Prostate gland (tissue), 2 donors: ENCODE measurements at regions not wholly inside any gene's neighbourhood (a gene's known extent, or its start where the extent isn't known, plus 50 kb on each side); places are given as distances from the start of the nearest gene placed in this dataset.

Experiments
- DNase-seq: peaks from one replicate; pipeline ENCODE4 v3.0.0-alpha.2; 2019; ENCODE audit warnings: low spot score
- H3K27ac ChIP-seq, 2 donors: fragments of 200-600 bp; sonication (generic); 2 replicates each; pipeline ENCODE4 v1.5.1; 2017 to 2019
- H3K27me3 ChIP-seq: fragments of 200-600 bp; sonication (generic); replicated peaks from 2 replicates; pipeline ENCODE4 v1.5.1; 2019; ENCODE audit not compliant: insufficient read depth
- H3K36me3 ChIP-seq, 2 donors: fragments of 200-600 bp; sonication (generic); 1 replicate in 1 of 2; 2 replicates in 1 of 2; pipeline versions ENCODE4 v1.5.1 to v1.8.1; 2017 to 2019
- H3K4me1 ChIP-seq: fragments of 200-600 bp; sonication (generic); replicated peaks from 2 replicates; pipeline ENCODE4 v1.5.1; 2019
- H3K4me3 ChIP-seq, 2 donors: fragments of 200-600 bp; sonication (generic); 2 replicates each; pipeline ENCODE4 v1.5.1; 2017 to 2019
- H3K9me3 ChIP-seq: fragments of 200-600 bp; sonication (generic); 2 replicates; pipeline ENCODE4 v1.5.1; 2017
- POLR2A ChIP-seq: fragments of 450-650 bp; IDR thresholded peaks from one replicate; pipeline ENCODE4 v1.6.1; 2016; ENCODE audit warnings: antibody characterized with exemption, mild to moderate bottlenecking
- POLR2AphosphoS5 ChIP-seq: sonication (generic); formaldehyde crosslinking; IDR thresholded peaks from one replicate; pipeline ENCODE4 v1.6.1; 2017; ENCODE audit warnings: antibody characterized with exemption
- WGBS: methylation state at CpG from one replicate; pipeline ENCODE4 v1.1.5; 2018; 5-methylcytosine and 5-hydroxymethylcytosine counted together
- intact Hi-C: fragments of 100-400 bp; cut with DNase I; formaldehyde crosslinking; loops from one replicate; pipeline ENCODE4 v1.14.2; 2022
- TF ChIP-seq, protein P1 (sequence below), 4 experiments: fragments of 200-600 bp in 2 of 4; fragments of 450-650 bp in 2 of 4; sonication (generic) in 2 of 4; IDR thresholded peaks; 1 replicate in 3 of 4; 2 replicates in 1 of 4; pipeline ENCODE4 v1.5.1; 2016 to 2019; ENCODE audit warnings: antibody characterized with exemption in 4 of 4, mild to moderate bottlenecking in 2 of 4, moderate library complexity in 2 of 4

DNA sequence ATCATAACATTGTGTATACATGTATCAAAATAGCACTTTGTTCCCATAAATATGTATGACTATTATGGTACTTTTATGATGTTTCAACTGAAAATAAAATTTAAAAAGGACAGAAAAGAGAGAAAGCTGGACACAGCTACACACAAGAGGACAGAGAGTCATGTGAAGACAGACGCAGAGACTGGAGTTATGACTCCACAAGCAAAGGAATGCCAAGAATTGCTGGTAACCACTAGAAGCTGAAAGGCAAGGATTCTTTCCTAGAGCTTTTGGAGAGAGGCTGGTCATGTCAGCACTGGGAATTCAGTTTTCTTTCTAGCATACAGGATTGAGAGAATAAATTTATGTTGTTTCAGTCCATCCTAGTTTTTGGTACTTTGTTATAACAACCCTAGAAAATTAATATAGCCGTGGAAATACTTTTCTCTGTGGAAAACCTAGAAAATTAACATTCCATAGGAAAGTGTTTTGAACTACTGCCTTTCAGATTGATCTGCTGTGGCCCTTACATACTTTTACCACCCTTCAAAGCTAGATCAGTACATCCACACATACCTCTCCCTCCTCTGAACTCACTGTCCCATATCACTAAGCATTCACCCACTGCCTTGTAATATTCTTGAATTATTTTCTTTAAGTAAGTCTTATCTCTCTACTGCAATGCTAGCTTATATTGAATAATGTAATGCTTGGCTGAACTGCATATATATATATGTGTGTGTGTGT, 575.3 kb downstream of the IPMK start:
- WGBS: 54% methylated on average over 2 of the region's 2 CpGs
- Histone ChIP-seq H3K4me1 (no peaks in the 10 kb centered on the region), H3K9me3 (no peaks in the 10 kb centered on the region), H3K27me3 (no peaks in the 10 kb centered on the region), H3K36me3 (no peaks in the 10 kb centered on the region), H3K4me3 (no peak overlapping the region), H3K27ac (no peak overlapping the region)
- TF ChIP-seq POLR2AphosphoS5: no peak
- no peak for TF ChIP-seq POLR2A
- TF ChIP-seq, protein P1, sequence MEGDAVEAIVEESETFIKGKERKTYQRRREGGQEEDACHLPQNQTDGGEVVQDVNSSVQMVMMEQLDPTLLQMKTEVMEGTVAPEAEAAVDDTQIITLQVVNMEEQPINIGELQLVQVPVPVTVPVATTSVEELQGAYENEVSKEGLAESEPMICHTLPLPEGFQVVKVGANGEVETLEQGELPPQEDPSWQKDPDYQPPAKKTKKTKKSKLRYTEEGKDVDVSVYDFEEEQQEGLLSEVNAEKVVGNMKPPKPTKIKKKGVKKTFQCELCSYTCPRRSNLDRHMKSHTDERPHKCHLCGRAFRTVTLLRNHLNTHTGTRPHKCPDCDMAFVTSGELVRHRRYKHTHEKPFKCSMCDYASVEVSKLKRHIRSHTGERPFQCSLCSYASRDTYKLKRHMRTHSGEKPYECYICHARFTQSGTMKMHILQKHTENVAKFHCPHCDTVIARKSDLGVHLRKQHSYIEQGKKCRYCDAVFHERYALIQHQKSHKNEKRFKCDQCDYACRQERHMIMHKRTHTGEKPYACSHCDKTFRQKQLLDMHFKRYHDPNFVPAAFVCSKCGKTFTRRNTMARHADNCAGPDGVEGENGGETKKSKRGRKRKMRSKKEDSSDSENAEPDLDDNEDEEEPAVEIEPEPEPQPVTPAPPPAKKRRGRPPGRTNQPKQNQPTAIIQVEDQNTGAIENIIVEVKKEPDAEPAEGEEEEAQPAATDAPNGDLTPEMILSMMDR (IDR thresholded peaks at IDR 0.05): no peak
- intact Hi-C loops: no loop called here
- DNase-seq: no peak

DNA sequence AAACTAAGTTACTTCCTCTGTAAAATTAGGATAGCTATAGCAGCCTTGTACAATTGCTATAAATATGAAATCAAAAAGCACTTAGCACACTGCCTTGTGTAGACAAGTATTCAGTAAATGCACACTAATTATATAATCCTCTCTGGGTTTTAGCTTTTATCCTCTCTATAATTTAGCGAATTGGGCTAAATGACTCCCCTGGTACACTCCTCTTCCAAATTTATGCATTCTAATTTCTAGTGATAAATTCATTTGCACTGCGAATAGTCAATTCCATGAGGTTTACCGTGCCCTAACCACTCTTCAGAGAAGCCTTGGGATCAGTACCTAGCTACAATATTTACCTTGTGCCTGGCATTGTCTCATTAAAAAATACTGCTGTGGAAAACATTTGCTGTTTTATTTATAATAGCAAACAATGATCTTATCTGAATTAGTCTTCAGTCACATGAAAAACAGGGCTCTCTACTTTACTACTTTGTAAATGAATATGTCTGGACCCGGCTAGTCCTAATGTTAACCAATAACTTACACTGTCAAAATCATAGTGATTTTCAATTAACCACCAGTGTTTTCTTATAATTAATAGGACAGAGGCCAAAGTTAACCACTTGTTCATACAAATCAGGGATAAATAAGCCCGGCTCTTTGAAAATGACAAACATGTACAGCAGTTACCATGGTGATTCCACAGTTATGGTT, 577.9 kb downstream of the IPMK start:
- DNase-seq: no peak
- no peaks in the 10 kb centered on the region for H3K9me3 ChIP-seq
- intact Hi-C loops: no loop called here

DNA sequence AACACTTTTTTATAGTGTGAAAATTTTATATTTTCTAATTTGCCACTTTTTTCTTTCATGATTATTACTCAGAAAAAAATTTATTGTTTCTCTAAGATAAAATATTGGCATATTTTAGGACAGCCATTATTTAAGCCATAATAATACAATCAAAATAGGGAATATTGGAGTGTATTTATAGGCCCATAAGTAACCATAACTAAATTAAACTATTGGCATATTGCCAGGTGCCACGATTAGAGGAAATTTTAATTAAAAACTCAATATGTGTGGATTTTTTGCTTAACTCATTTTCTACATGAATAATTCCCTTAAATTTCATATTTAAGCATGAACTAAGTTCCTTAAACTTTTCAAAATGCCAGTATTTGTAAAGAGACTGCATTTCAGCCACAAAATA, 587.8 kb downstream of the IPMK start:
- intact Hi-C loops: no loop called here
- Histone ChIP-seq H3K4me1 (no peaks in the 10 kb centered on the region), H3K27me3 (no peaks in the 10 kb centered on the region), H3K27ac (no peak overlapping the region), H3K4me3 (no peak overlapping the region), H3K9me3 (no peaks in the 10 kb centered on the region), H3K36me3 (no peaks in the 10 kb centered on the region)
- no peak for TF ChIP-seq POLR2AphosphoS5
- 94% methylated on average over 1 of the region's 1 CpG for WGBS
- no peak for DNase-seq

More for the DNA sequence above, 577.9 kb downstream of the IPMK start:
- no peaks in the 10 kb centered on the region for H3K27me3 ChIP-seq
- no peak overlapping the region for H3K27ac ChIP-seq
- H3K4me3 ChIP-seq: no peak overlapping the region
- no peaks in the 10 kb centered on the region for H3K4me1 ChIP-seq
- WGBS: 45% methylated on average over 5 of the region's 5 CpGs
- TF ChIP-seq, protein P1 (IDR thresholded peaks at IDR 0.05): no peak
- TF ChIP-seq POLR2AphosphoS5 (no peak), POLR2A (no peak)
- H3K36me3 ChIP-seq: no peaks in the 10 kb centered on the region

DNA sequence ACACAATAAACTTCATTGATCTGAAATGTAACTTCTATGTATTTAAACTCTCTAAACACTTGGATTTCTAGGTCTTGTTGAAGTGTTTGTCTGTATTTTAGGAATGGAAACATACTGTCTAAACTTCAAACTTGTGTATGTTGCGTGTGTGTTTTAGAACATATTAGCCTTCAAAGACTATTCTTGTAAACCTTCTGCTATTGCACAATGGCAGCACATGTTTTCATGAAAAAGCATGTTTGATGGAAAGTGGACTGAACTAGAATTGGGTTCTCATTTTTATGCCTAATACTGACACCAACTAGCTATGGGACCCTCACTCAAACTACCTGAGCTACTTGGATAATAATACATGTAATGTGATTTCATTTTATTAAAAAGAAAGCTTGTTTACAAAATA, 592.6 kb downstream of the IPMK start:
- Histone ChIP-seq H3K27ac (no peak overlapping the region), H3K36me3 (no peaks in the 10 kb centered on the region), H3K9me3 (no peaks in the 10 kb centered on the region), H3K4me1 (no peaks in the 10 kb centered on the region), H3K4me3 (no peak overlapping the region), H3K27me3 (no peaks in the 10 kb centered on the region)
- no peak for DNase-seq
- TF ChIP-seq, protein P1 (IDR thresholded peaks at IDR 0.05): no peak
- TF ChIP-seq POLR2AphosphoS5 (no peak), POLR2A (no peak)
- intact Hi-C loops: no loop called here
- WGBS: 97% methylated on average over 1 of the region's 1 CpG

DNA sequence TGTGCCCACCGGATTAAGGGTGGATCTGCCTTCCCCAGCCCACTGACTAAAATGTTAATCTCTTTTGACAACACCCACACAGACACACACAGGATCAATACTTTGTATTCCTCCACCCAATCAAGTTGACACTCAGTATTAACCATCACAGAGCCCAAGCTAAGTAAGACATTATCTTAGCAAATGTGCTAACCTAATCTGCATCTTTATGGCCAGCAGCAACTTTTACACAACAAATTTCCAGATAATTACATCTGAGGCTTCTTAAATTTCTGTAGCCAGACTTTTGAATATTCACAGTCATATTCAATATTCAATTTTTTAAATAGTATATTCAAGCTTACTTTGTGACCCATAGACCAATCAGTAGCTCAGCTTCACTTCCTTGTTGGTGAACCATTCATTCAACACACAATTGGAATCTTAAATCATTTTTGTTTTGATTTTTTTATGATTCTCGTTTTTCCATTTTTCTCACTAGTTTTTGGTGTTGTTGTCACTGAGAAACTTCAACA, 594.2 kb downstream of the IPMK start:
- intact Hi-C loops: no loop called here
- WGBS: 89% methylated on average over 2 of the region's 2 CpGs
- H3K36me3 ChIP-seq: no peaks in the 10 kb centered on the region

More for the DNA sequence above, 594.2 kb downstream of the IPMK start:
- H3K27me3 ChIP-seq: no peaks in the 10 kb centered on the region
- no peaks in the 10 kb centered on the region for H3K9me3 ChIP-seq
- TF ChIP-seq POLR2A (no peak), POLR2AphosphoS5 (no peak)
- TF ChIP-seq, protein P1 (IDR thresholded peaks at IDR 0.05): no peak
- H3K27ac ChIP-seq: no peak overlapping the region
- H3K4me3 ChIP-seq: no peak overlapping the region
- H3K4me1 ChIP-seq: no peaks in the 10 kb centered on the region
- no peak for DNase-seq
